Keratinocyte (primary cell): ENCODE measurements at regions not wholly inside any gene's neighbourhood (a gene's known extent, or its start where the extent isn't known, plus 50 kb on each side); places are given as distances from the start of the nearest gene placed in this dataset.
A peak's percentile ranks its signal among the peaks of the same experiment; 100 is the strongest.

Source experiments
- DNase-seq: peaks from one replicate; pipeline ENCODE4 v3.0.0-alpha.2; 2011; ENCODE audit warnings: low read depth, missing footprints, low spot score
- FAIRE-seq: peaks from 2 replicates; lab custom pipeline; 2011; peaks lifted over from hg19 to GRCh38; lab: Jason Lieb, UNC
- H2AFZ ChIP-seq: 2 replicates; pipeline ENCODE4 v1.6.0; 2012; ENCODE audit warnings: low read length, control low read depth, inconsistent platforms; ENCODE audit not compliant: control insufficient read depth
- H3K27ac ChIP-seq: 2 replicates; pipeline ENCODE4 v1.5.1; 2011; ENCODE audit warnings: low read length; ENCODE audit not compliant: control insufficient read depth, insufficient read depth
- H3K27me3 ChIP-seq: 3 replicates; pipeline ENCODE4 v1.6.0; 2011; ENCODE audit warnings: low read length; ENCODE audit not compliant: control insufficient read depth, insufficient read depth; ENCODE audit errors: extremely low read depth
- H3K36me3 ChIP-seq, 2 experiments: 2 replicates in 1 of 2; 3 replicates in 1 of 2; pipeline ENCODE4 v1.5.1; 2011; ENCODE audit warnings: low read length in 2 of 2, mild to moderate bottlenecking in 1 of 2; ENCODE audit not compliant: control insufficient read depth in 2 of 2, insufficient read depth in 2 of 2; ENCODE audit errors: extremely low read depth in 1 of 2
- H3K4me1 ChIP-seq: 3 replicates; pipeline ENCODE4 v1.5.1; 2011; ENCODE audit warnings: low read length; ENCODE audit not compliant: control insufficient read depth, insufficient read depth; ENCODE audit errors: extremely low read depth
- H3K4me2 ChIP-seq: 3 replicates; pipeline ENCODE4 v1.6.0; 2011; ENCODE audit warnings: low read depth, low read length; ENCODE audit not compliant: control insufficient read depth, insufficient read depth; ENCODE audit errors: extremely low read depth
- H3K4me3 ChIP-seq, 3 experiments: fragments of 200-600 bp in 1 of 3; sonication (generic) in 1 of 3; 2 replicates in 2 of 3; 3 replicates in 1 of 3; pipeline ENCODE4 v1.5.1; 2011 to 2016; ENCODE audit warnings: low read length in 3 of 3, mild to moderate bottlenecking in 3 of 3, control low read depth in 2 of 3, inconsistent platforms in 1 of 3, low read depth in 1 of 3, mixed read lengths in 1 of 3, mixed run types in 1 of 3, moderate library complexity in 1 of 3; ENCODE audit not compliant: control insufficient read depth in 2 of 3, insufficient read depth in 2 of 3; ENCODE audit errors: extremely low read depth in 1 of 3
- H3K79me2 ChIP-seq: 2 replicates; pipeline ENCODE4 v1.6.0; 2012; ENCODE audit warnings: low read length; ENCODE audit not compliant: control insufficient read depth, insufficient read depth
- H3K9ac ChIP-seq: 3 replicates; pipeline ENCODE4 v1.6.0; 2011; ENCODE audit warnings: low read length; ENCODE audit not compliant: control insufficient read depth, insufficient read depth; ENCODE audit errors: extremely low read depth
- H3K9me1 ChIP-seq: 3 replicates; pipeline ENCODE4 v1.6.0; 2011; ENCODE audit warnings: low read length; ENCODE audit not compliant: control insufficient read depth, insufficient read depth; ENCODE audit errors: extremely low read depth
- H3K9me3 ChIP-seq: 2 replicates; pipeline ENCODE4 v1.5.1; 2012; ENCODE audit warnings: low read depth, low read length; ENCODE audit not compliant: control insufficient read depth
- H4K20me1 ChIP-seq: 3 replicates; pipeline ENCODE4 v1.6.0; 2011; ENCODE audit warnings: low read length; ENCODE audit not compliant: control insufficient read depth, insufficient read depth; ENCODE audit errors: extremely low read depth
- EZH2 ChIP-seq: IDR thresholded peaks from one replicate; pipeline ENCODE4 v1.6.1; 2012; ENCODE audit warnings: inconsistent platforms, mild to moderate bottlenecking, low read length, moderate library complexity
- dilution Hi-C: fragments of 300-500 bp; cut with MboI; formaldehyde crosslinking; loops from one replicate; pipeline ENCODE4 v1.7.0; 2020; ENCODE audit warnings: low sequenced_read_pairs; ENCODE audit not compliant: extremely low pct_ligation_motif_present
- TF ChIP-seq, protein P1 (sequence below), 3 experiments: IDR thresholded peaks in 1 of 3; conservative IDR thresholded peaks in 1 of 3; optimal IDR thresholded peaks in 1 of 3; 2 replicates in 2 of 3; 3 replicates in 1 of 3; pipeline versions ENCODE3 to v1.5.1; 2011; ENCODE audit warnings: low read length in 3 of 3, mild to moderate bottlenecking in 3 of 3, moderate library complexity in 2 of 3, control low read depth in 1 of 3, inconsistent platforms in 1 of 3; ENCODE audit not compliant: insufficient read depth in 2 of 3; ENCODE audit errors: extremely low read depth in 1 of 3

DNA sequence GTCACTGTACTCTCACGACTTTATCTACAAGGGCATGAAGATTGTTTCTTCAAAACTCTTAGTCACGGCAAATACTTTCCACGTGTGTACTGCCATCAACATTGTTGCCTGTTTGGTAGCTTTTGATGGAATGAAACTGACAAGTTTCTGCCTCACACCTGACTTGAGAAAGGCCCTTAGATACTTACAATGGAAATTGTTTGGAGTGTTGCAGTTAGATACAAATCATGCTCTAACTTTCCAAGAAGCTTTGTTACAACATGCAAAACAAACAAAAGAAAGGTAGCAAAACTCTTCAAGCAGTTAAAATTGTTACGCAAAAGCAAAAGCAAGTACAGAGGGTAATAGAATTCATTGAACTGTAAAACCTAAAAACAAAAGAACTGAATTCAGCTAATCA, 91.1 kb upstream of the TLE4 start:
- Histone ChIP-seq H3K9ac (no peak overlapping the region), H3K9me1 (no peaks in the 10 kb centered on the region), H2AFZ (no peak overlapping the region), H3K9me3 (no peaks in the 10 kb centered on the region), H3K4me3 (no peak overlapping the region), H3K36me3 (no peaks in the 10 kb centered on the region), H3K79me2 (no peaks in the 10 kb centered on the region), H3K4me1 (peaks cover 25% of the 10 kb centered on the region), H4K20me1 (no peaks in the 10 kb centered on the region), H3K27me3 (no peaks in the 10 kb centered on the region), H3K4me2 (no peak overlapping the region), H3K27ac (no peak overlapping the region)
- dilution Hi-C loops: no loop called here
- FAIRE-seq: peak; percentile 65
- no peak for DNase-seq
- TF ChIP-seq, protein P1, sequence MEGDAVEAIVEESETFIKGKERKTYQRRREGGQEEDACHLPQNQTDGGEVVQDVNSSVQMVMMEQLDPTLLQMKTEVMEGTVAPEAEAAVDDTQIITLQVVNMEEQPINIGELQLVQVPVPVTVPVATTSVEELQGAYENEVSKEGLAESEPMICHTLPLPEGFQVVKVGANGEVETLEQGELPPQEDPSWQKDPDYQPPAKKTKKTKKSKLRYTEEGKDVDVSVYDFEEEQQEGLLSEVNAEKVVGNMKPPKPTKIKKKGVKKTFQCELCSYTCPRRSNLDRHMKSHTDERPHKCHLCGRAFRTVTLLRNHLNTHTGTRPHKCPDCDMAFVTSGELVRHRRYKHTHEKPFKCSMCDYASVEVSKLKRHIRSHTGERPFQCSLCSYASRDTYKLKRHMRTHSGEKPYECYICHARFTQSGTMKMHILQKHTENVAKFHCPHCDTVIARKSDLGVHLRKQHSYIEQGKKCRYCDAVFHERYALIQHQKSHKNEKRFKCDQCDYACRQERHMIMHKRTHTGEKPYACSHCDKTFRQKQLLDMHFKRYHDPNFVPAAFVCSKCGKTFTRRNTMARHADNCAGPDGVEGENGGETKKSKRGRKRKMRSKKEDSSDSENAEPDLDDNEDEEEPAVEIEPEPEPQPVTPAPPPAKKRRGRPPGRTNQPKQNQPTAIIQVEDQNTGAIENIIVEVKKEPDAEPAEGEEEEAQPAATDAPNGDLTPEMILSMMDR (optimal IDR thresholded peaks at IDR 0.05 in 1 of 3, IDR thresholded peaks at IDR 0.05 in 1 of 3, conservative IDR thresholded peaks at IDR 0.05 in 1 of 3; ENCODE audit: extremely low read depth in 1 of 3, insufficient read depth in 2 of 3, low read length in 3 of 3): no peak
- no peak for TF ChIP-seq EZH2

DNA sequence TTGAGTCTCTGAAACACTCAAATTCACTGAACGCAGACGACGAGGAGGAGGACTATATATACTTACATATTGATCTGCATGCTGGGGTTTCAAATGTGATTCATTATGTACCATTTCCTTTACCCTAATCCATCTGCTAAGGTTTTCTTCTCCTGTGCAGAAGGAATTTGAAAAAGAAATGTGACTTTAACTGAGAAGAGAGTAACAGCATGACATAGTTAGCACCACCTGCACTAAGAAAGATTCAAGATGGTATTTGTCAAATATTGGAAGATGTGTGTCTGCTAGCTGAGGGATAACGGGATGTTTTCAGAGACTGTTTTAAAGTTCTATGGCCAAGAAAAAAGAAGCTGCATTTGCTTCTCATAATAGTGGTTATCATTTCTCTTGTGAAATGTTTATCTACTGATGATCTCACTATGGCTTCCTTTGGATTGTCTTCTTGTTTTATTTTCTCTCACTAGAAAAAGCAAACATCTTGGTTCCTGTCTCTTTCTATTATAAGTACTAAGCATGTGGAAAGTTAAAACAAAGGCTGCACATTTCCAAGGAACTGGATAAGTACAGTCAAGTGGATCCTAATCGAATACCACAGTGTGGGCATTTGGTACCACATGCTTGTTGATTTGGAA, 89.8 kb upstream of the TLE4 start:
- no peak for DNase-seq
- Histone ChIP-seq H3K36me3 (no peaks in the 10 kb centered on the region), H3K4me2 (no peak overlapping the region), H3K4me3 (no peak overlapping the region), H3K9me1 (no peaks in the 10 kb centered on the region), H3K27ac (no peak overlapping the region), H4K20me1 (no peaks in the 10 kb centered on the region), H2AFZ (no peak overlapping the region), H3K4me1 (peaks cover 25% of the 10 kb centered on the region), H3K79me2 (no peaks in the 10 kb centered on the region), H3K9ac (no peak overlapping the region), H3K9me3 (no peaks in the 10 kb centered on the region), H3K27me3 (no peaks in the 10 kb centered on the region)
- TF ChIP-seq, protein P1 (optimal IDR thresholded peaks at IDR 0.05 in 1 of 3, IDR thresholded peaks at IDR 0.05 in 1 of 3, conservative IDR thresholded peaks at IDR 0.05 in 1 of 3; ENCODE audit: extremely low read depth in 1 of 3, insufficient read depth in 2 of 3, low read length in 3 of 3): no peak
- TF ChIP-seq EZH2: no peak
- no peak for FAIRE-seq
- dilution Hi-C loops: no loop called here
